H1 (cell line): ENCODE measurements at regions not wholly inside any gene's neighbourhood (a gene's known extent, or its start where the extent isn't known, plus 50 kb on each side); places are given as distances from the start of the nearest gene placed in this dataset.

Experiments
- CTCF ChIA-PET: fragments of 300-600 bp; sonication (Branson Sonifier 250); formaldehyde crosslinking; loops from one replicate; lab custom pipeline; 2021; ENCODE audit not compliant: partially characterized antibody; lab: Charles Lee
- POLR2A ChIA-PET: fragments of 300-600 bp; sonication (Branson Sonifier 250); formaldehyde crosslinking; loops from one replicate; lab custom pipeline; 2021; ENCODE audit warnings: inconsistent platforms; ENCODE audit not compliant: partially characterized antibody; lab: Charles Lee
- DNase-seq, 2 experiments: peaks; one replicate each; pipeline versions ENCODE4 v3.0.0 to v3.0.0-alpha.2; 2010 to 2022; ENCODE audit warnings: low spot score in 2 of 2, low read depth in 1 of 2, mixed read lengths in 1 of 2
- FAIRE-seq: peaks from 2 replicates; lab custom pipeline; 2011; peaks lifted over from hg19 to GRCh38; lab: Jason Lieb, UNC
- H2AFZ ChIP-seq: 2 replicates; pipeline ENCODE4 v1.8.1; 2012; ENCODE audit warnings: low read length, inconsistent platforms
- H2AK5ac ChIP-seq: 2 replicates; pipeline ENCODE4 v1.6.1; 2013; ENCODE audit warnings: low read depth, low read length
- H2BK120ac ChIP-seq: replicated peaks from 2 replicates; pipeline ENCODE3; 2013; ENCODE audit warnings: low read depth, low read length, inconsistent platforms
- H2BK12ac ChIP-seq: 2 replicates; pipeline ENCODE4 v1.6.1; 2013; ENCODE audit warnings: low read depth, low read length
- H2BK15ac ChIP-seq: 2 replicates; pipeline ENCODE4 v1.6.1; 2013; ENCODE audit warnings: low read length
- H2BK20ac ChIP-seq: 2 replicates; pipeline ENCODE4 v1.6.1; 2013; ENCODE audit warnings: low read length
- H2BK5ac ChIP-seq: 2 replicates; pipeline ENCODE4 v1.6.1; 2013; ENCODE audit warnings: low read depth, low read length
- H3K14ac ChIP-seq: 2 replicates; pipeline ENCODE4 v1.6.1; 2013; ENCODE audit warnings: inconsistent platforms; ENCODE audit not compliant: insufficient read length
- H3K18ac ChIP-seq: 2 replicates; pipeline ENCODE4 v1.6.1; 2013; ENCODE audit warnings: low read length; ENCODE audit errors: extremely low read depth
- H3K23ac ChIP-seq: 2 replicates; pipeline ENCODE4 v1.6.1; 2013; ENCODE audit warnings: inconsistent platforms; ENCODE audit not compliant: insufficient read length
- H3K23me2 ChIP-seq: 2 replicates; pipeline ENCODE4 v1.6.1; 2013; ENCODE audit warnings: low read depth, low read length
- H3K27ac ChIP-seq: 2 replicates; pipeline ENCODE4 v1.6.1; 2011; ENCODE audit warnings: low read depth, low read length, inconsistent platforms
- H3K27me3 ChIP-seq, 4 experiments: replicated peaks in 1 of 4; 1 replicate in 1 of 4; 2 replicates in 3 of 4; pipeline versions ENCODE4 v1.6.1 to v1.8.1; 2011 to 2013; ENCODE audit warnings: low read length in 3 of 4, mild to moderate bottlenecking in 3 of 4, inconsistent platforms in 2 of 4, mixed read lengths in 2 of 4, moderate library complexity in 1 of 4; ENCODE audit not compliant: control insufficient read depth in 3 of 4, insufficient read depth in 3 of 4; ENCODE audit errors: extremely low read depth in 1 of 4
- H3K36me3 ChIP-seq, 4 experiments: 2 replicates each; pipeline versions ENCODE4 v1.6.1 to v1.8.1; 2011 to 2013; ENCODE audit warnings: mild to moderate bottlenecking in 4 of 4, low read length in 3 of 4, moderate library complexity in 2 of 4, control low read depth in 1 of 4, inconsistent platforms in 1 of 4; ENCODE audit not compliant: insufficient read depth in 4 of 4, control insufficient read depth in 2 of 4
- H3K4ac ChIP-seq: replicated peaks from 2 replicates; pipeline ENCODE3; 2013; ENCODE audit warnings: low read length, low read depth, mixed read lengths, inconsistent platforms; ENCODE audit not compliant: insufficient read length
- H3K4me1 ChIP-seq, 4 experiments: replicated peaks in 1 of 4; 1 replicate in 1 of 4; 2 replicates in 3 of 4; pipeline versions ENCODE4 v1.6.1 to v1.8.1; 2011 to 2013; ENCODE audit warnings: low read length in 3 of 4, inconsistent platforms in 2 of 4, mixed read lengths in 1 of 4; ENCODE audit not compliant: insufficient read depth in 4 of 4, control insufficient read depth in 3 of 4
- H3K4me2 ChIP-seq, 2 experiments: 2 replicates each; pipeline versions ENCODE4 v1.6.1 to v1.8.1; 2011 to 2013; ENCODE audit warnings: low read depth in 2 of 2, low read length in 2 of 2, control low read depth in 1 of 2, inconsistent platforms in 1 of 2, mild to moderate bottlenecking in 1 of 2; ENCODE audit not compliant: insufficient read depth in 1 of 2
- H3K4me3 ChIP-seq, 4 experiments: fragments of 200-600, 300-600 bp in 1 of 4; sonication (generic), shearing (Covaris generic), sonication (Bioruptor Twin) in 1 of 4; 2 replicates each; pipeline versions ENCODE4 v1.5.1 to v1.8.1; 2011 to 2016; ENCODE audit warnings: low read length in 4 of 4, low read depth in 3 of 4, control low read depth in 2 of 4, inconsistent platforms in 2 of 4, mild to moderate bottlenecking in 2 of 4, mixed read lengths in 1 of 4, moderate library complexity in 1 of 4; ENCODE audit not compliant: insufficient read depth in 2 of 4; ENCODE audit errors: extremely low read depth in 1 of 4
- H3K56ac ChIP-seq: replicated peaks from 2 replicates; pipeline ENCODE3; 2013; ENCODE audit warnings: low read depth, mild to moderate bottlenecking, mixed read lengths, low read length, inconsistent platforms; ENCODE audit not compliant: insufficient read length
- H3K79me1 ChIP-seq: 2 replicates; pipeline ENCODE4 v1.6.1; 2013; ENCODE audit warnings: low read depth, low read length, control low read depth
- H3K79me2 ChIP-seq, 2 experiments: 2 replicates each; pipeline versions ENCODE4 v1.6.1 to v1.8.1; 2012 to 2013; ENCODE audit warnings: low read length in 2 of 2, mild to moderate bottlenecking in 2 of 2, inconsistent platforms in 1 of 2; ENCODE audit not compliant: insufficient read depth in 2 of 2, control insufficient read depth in 1 of 2
- H3K9ac ChIP-seq, 4 experiments: replicated peaks in 1 of 4; 1 replicate in 1 of 4; 2 replicates in 3 of 4; pipeline versions ENCODE4 v1.6.1 to v1.8.1; 2011 to 2013; ENCODE audit warnings: low read depth in 3 of 4, low read length in 3 of 4, control low read depth in 2 of 4, mild to moderate bottlenecking in 2 of 4, moderate library complexity in 2 of 4, inconsistent platforms in 1 of 4; ENCODE audit errors: extremely low read depth in 1 of 4
- H3K9me3 ChIP-seq, 2 experiments: 2 replicates each; pipeline versions ENCODE4 v1.6.1 to v1.8.1; 2012 to 2013; ENCODE audit warnings: mild to moderate bottlenecking in 2 of 2, moderate library complexity in 2 of 2, control low read depth in 1 of 2, inconsistent platforms in 1 of 2, low read depth in 1 of 2, low read length in 1 of 2, mixed read lengths in 1 of 2; ENCODE audit not compliant: insufficient read depth in 2 of 2
- H4K20me1 ChIP-seq, 2 experiments: replicated peaks in 1 of 2; 2 replicates each; pipeline versions ENCODE3 to v1.8.1; 2011 to 2013; ENCODE audit warnings: inconsistent platforms in 2 of 2, low read length in 2 of 2, mild to moderate bottlenecking in 1 of 2; ENCODE audit not compliant: insufficient read depth in 2 of 2, control insufficient read depth in 1 of 2
- H4K5ac ChIP-seq: 2 replicates; pipeline ENCODE4 v1.6.1; 2013; ENCODE audit warnings: low read length, low read depth, mixed read lengths, inconsistent platforms; ENCODE audit not compliant: insufficient read length
- H4K8ac ChIP-seq: 2 replicates; pipeline ENCODE4 v1.8.0; 2013; ENCODE audit warnings: mild to moderate bottlenecking, moderate library complexity, low read length, inconsistent platforms; ENCODE audit not compliant: insufficient read depth; ENCODE audit errors: extremely low read depth
- H4K91ac ChIP-seq: replicated peaks from 2 replicates; pipeline ENCODE3; 2013; ENCODE audit warnings: low read length, mixed read lengths, inconsistent platforms; ENCODE audit not compliant: insufficient read length
- ATF2 ChIP-seq: IDR thresholded peaks from 2 replicates; pipeline ENCODE4 v1.6.1; 2012; ENCODE audit warnings: low read length, inconsistent platforms
- SIX5 ChIP-seq: IDR thresholded peaks from 2 replicates; pipeline ENCODE4 v1.6.1; 2011; ENCODE audit warnings: mild to moderate bottlenecking, low read depth, low read length
- TAF7 ChIP-seq: optimal IDR thresholded peaks from 2 replicates; pipeline ENCODE3; 2011; ENCODE audit warnings: low read depth, mild to moderate bottlenecking, inconsistent platforms, low read length, moderate library complexity, borderline replicate concordance
- TBP ChIP-seq: IDR thresholded peaks from 2 replicates; pipeline ENCODE4 v1.6.1; 2011; ENCODE audit warnings: low read depth, low read length, improper control_type of control experiment
- WGBS, 2 experiments: shearing (Covaris generic) in 1 of 2; methylation state at CpG; one replicate each; pipeline versions ENCODE4 v1.1.6 to v1.1.7; 2013 to 2015; ENCODE audit warnings: low lambda C conversion rate in 2 of 2, mixed read lengths in 2 of 2, inconsistent platforms in 1 of 2, low coverage in 1 of 2, missing lambda C conversion rate in 1 of 2; ENCODE audit not compliant: insufficient replicate concordance in 2 of 2, insufficient coverage in 1 of 2, insufficient read length in 1 of 2; ENCODE audit errors: extremely low coverage in 1 of 2, missing lambda C conversion rate in 1 of 2; 5-methylcytosine and 5-hydroxymethylcytosine counted together

- H3K4me2 ChIP-seq, result no peak overlapping the region
- no peaks in the 10 kb centered on the region for H3K9me3 ChIP-seq
- ChIA-PET CTCF (interaction anchor here (0.8 to 1.4 kb wide), 4 partner anchors 10 to 154 kb away, joined by 3 to 4 read pairs (median 4); no protein-coding TSS in a partner anchor), POLR2A (interaction anchor here (0.6 kb wide), 1 partner anchor 11 kb away, joined by 4 read pairs; no protein-coding TSS in a partner anchor)
- H2BK15ac ChIP-seq, result no peak overlapping the region
- no peak overlapping the region for H3K4ac ChIP-seq
- peaks cover 0 to 9% (median 3%) of the 10 kb centered on the region in 4 experiments; a peak in 4 of 7 replicates for H3K4me1 ChIP-seq
- H2AFZ ChIP-seq, result no peak overlapping the region
- H3K14ac ChIP-seq, result no peak overlapping the region
- H4K20me1 ChIP-seq, result no peaks in the 10 kb centered on the region
- no peak overlapping the region for H4K91ac ChIP-seq
- no peak overlapping the region for H3K23ac ChIP-seq
- TF ChIP-seq TAF7 (no peak), ATF2 (no peak), SIX5 (no peak), TBP (no peak)
- H4K8ac ChIP-seq, result no peak overlapping the region
- H3K56ac ChIP-seq, result no peak overlapping the region
- H2BK5ac ChIP-seq, result no peak overlapping the region
- H3K18ac ChIP-seq, result no peak overlapping the region
- no peak overlapping the region for H4K5ac ChIP-seq
- FAIRE-seq, result no peak
- no peak overlapping the region for H2BK120ac ChIP-seq
- H3K79me2 ChIP-seq, result no peaks in the 10 kb centered on the region
- no peak overlapping the region for H2BK12ac ChIP-seq
- no peak overlapping the region for H3K27ac ChIP-seq
- WGBS, 2 experiments, result 90% methylated on average over 9 of the region's 9 CpGs; no CpG with 5 or more reads in 1 of the 2 experiments
- no peaks in the 10 kb centered on the region for H3K27me3 ChIP-seq
- no peak for DNase-seq
- H2BK20ac ChIP-seq, result no peak overlapping the region
- H3K23me2 ChIP-seq, result no peaks in the 10 kb centered on the region
- no peaks in the 10 kb centered on the region for H3K79me1 ChIP-seq
- H2AK5ac ChIP-seq, result no peak overlapping the region
- H3K4me3 ChIP-seq, result no peak overlapping the region
- no peak overlapping the region for H3K9ac ChIP-seq
- H3K36me3 ChIP-seq, result no peaks in the 10 kb centered on the region
These were observed 191.6 kb upstream of the TOPAZ1 start for GRCh38 chr3:44050101-44050500.
